ENCODE measurements at regions not wholly inside any gene's neighbourhood (a gene's known extent, or its start where the extent isn't known, plus 50 kb on each side); places are given as distances from the start of the nearest gene placed in this dataset.

DNA sequence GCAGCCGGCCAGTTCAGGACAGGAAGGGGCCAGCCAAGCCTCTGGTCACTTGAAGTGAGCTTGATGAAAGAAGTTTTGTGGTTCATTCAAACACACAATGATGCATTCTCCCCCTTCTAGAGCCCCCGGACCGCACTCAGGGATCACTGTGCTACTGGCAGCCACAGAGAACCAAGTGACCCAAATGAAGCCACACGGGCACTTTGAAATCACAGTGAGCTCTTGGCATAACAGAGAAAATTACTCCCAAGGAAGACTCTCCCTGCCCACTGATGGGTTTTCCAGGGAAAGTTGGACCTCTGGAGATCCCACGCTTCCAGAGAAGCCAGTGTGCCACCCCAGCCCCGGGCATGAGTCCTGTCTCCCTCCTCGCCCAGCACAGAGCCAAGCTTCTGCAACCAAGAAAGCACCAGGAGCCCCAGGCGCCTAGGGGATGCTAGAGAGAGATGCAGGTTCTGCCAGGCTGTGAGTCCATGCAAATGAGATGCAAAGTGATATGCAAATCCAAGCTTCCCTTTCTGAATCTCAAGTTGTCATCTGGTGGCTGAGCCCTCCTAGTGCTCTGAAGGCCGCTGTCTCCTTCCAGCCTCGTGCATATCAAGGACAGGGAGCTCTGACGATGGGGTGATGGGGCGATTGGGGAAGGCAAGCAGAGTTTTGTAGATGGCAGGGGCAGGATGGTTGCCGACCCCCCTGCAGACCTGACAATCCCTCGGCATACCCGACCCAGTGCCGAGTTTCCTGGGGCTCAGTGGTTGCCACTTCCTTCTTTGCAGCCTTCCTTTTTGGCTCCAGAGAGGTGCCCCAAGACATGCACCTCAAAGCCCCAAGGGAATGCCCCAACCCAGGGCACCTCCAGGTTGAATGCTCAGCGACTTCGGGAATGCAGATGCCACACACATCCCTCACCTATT, 59.7 kb upstream of the TNRC6C start:
- TF ChIP-seq CTCF (IDR thresholded peaks at IDR 0.05) (no peak), ATF2 (CRISPR knock-in tag; IDR thresholded peaks at IDR 0.05; ENCODE audit: borderline replicate concordance, low read depth) (no peak), ZNF416 (CRISPR knock-in tag; IDR thresholded peaks at IDR 0.05) (no peak), CBFB (CRISPR knock-in tag; IDR thresholded peaks at IDR 0.05; ENCODE audit: low read depth) (no peak), USF2 (CRISPR knock-in tag; IDR thresholded peaks at IDR 0.05) (no peak), ETV6 (CRISPR knock-in tag; IDR thresholded peaks at IDR 0.05) (no peak), KAT7 (CRISPR knock-in tag; IDR thresholded peaks at IDR 0.05; ENCODE audit: borderline replicate concordance) (no peak)
- TF ChIP-seq, protein P1, sequence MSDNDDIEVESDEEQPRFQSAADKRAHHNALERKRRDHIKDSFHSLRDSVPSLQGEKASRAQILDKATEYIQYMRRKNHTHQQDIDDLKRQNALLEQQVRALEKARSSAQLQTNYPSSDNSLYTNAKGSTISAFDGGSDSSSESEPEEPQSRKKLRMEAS (CRISPR knock-in tag; IDR thresholded peaks at IDR 0.05) = no peak

Data from WTC11 (cell line).